ENCODE measurements at regions not wholly inside any gene's neighbourhood (a gene's known extent, or its start where the extent isn't known, plus 50 kb on each side); places are given as distances from the start of the nearest gene placed in this dataset.

DNA sequence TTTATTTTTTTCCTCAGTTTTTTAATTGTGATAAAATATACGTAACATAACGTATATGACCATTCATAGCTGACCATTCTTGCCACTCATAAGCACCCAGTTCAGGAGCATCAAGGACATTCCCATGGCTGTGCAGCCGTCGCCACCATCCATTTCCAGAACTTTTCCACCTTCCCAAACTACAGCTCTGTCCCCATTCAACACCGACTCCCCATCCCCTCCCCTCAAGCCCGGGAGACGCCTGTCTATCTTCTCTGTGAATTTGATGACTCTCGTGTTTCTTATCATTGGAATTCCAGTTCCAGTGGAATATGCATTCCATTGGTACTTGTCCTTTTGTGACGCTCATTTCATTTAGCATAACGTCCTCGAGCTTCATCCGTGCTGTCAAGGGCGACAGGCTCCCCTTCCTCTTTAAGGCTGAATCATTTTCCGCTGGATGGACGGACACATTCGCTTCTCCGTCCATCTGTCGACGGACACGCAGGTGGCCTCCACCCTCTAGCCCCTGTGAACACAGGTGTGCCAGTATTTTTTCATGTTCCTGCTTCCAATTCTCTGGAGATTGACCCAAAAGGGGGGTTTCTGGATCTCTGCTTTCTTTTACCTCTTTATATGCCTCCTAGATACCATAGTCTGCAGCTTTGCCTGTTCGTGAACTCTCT, 88.1 kb downstream of the YTHDF1 start:
- no peak for DNase-seq (ENCODE audit: low spot score)

DNA sequence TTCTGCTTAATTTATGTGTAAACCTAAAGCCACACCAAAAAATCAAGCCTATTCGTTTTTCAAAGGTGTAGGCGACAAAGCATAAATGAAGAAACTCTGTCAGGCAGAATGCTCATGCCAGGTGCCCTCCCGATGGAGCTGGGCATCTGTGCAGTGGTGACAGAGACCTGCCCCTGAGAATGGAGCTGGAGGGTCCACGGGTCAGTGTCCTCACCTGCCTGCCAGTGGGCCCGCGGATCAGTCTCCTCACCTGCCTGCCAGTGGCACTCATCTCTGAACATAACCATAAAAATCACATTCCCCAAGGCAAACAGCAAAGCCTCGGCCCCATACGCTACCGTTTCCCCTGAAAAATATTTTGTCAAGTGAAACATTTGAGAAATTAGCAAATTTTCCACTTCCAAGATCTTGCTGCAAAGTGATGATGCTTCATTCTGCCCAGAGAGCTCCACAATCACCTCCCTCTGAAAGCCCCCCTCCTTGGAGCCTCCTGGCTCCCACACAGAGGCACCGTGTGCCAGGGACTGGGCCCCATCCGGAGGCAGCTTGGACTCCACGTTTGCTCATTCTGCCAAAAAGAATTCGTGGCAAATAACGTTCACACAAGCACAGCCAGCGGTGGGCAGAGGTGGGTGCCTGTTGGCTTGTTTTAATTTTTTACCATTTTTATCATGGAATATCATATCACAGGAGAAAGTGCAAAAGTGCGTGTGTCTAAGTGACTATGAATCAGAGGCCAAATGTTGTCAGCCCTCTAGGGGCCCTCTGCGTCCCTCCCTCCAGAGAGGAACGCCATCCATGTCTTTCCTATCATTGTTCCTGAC, 88.8 kb downstream of the YTHDF1 start:
- no peak for DNase-seq (ENCODE audit: low spot score)

DNA sequence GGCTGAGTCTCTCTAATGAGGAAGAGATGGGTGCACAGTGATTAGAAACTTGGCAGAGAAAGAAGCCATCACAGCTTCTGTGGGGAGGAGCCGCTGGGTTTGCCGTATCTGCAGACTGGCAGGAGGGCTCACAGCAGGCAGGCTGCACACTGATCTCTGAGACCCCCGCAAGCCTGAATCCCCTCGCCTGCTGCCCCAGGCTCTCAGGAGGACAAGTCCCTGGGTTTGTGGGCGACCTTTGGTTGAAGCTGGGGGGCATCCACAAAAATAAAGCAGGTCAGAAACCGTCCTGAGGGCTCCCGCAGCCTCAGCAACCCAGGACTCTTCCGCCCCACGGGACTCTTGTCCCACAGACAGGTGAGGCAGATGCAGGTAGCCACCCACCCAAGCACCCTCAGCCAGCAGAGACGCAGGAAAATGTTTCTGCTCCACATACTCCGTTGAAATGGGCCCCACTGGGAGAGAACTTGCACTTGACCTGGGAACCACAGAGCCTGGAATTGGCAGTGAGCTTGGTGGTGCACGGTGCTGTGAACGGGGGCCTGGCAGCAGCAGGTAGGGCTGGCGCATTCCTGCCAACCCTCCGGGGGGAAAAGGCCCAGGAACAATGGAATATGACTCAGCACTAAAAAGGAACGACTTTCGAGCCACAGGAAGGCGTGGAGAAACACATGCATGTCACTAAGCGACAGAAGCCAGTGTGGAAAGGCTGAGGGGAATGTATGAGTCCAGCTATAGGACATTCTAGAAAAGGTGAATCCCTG, 89.9 kb downstream of the YTHDF1 start:
- no peak for DNase-seq (ENCODE audit: low spot score)

DNA sequence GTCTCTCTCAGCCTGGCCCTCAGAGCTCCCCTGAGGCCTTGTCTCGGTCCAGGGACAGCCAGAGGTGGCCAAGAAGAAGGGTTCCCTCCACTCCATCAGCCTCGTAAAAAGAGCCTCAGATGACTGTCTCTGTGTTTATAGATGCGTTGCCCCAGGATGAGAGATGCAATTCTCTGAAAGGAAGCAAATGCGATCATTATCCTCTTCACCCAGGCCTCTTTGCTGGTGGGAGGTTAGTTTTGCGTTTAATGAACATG, 90.4 kb downstream of the YTHDF1 start:
- no peak for DNase-seq (ENCODE audit: low spot score)

DNA sequence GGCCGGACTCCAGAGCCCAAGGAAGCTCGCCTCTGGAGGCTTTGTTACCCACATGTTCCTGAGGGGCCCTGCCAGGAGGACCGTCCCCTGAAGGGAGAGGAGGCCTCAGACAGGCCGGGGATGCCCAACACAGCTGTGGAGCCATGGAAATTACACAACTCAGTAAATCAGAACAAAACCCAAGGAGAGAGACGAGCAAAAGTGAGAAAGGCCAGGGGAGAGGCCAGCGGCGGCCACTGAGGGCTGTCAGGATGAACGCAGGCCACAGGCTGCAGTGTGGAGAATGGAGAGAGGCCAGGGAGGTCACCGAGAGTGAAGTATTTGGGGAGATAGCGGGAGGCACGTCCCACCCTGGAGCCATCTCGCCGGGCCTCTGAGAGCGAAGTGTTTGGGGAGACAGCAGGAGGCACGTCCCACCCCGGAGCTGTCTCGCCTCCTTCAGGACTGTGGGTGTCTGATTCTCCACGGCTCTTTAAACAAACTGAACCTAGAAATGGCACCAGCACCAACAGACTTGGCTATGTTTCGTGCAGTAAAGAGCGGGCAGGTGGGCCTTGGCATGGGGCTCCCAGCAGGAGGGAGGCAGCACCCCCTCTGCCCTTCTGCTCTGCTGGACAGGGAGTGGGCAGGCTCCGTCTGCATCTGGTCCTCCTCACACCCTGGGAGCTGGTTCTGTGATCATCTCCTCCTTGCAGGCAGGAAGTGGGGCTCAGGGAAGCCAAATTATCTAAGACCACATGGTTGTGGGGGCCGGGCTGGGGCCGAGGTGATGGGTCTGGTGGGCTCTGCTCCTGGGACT, 91.0 kb downstream of the YTHDF1 start:
- DNase-seq (ENCODE audit: low spot score): no peak

DNA sequence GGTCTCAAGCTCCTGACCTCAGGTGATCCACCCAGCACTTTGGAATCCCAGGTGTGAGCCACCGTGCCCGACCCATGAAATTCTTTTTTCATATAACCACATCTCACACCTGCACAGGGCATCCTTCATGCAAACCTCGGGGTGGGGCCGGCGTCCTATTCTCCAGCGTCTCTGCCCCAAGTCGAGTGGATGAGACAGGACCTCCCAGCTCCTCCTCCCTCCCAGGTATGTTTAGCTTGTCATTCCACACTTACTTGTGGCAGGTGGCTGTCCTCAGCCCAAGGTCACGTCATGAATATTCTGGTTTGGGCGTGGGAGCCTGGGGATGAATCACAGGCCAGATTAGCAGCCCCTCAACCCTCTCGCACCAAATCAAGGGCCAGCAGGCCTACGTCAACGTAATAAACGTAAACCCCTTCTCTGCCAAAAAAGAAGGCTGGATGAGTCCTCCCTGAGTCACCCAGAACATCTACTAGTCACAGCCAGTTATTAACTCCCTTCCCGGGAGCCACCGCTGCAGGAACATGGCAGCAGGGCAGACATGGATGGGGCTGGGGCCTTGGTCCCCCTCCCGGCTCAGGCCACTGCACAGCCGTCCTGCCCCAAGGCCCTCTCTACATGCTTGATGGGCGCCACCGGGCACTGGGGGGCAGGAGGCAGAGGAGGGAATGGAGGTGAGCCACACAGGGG, 91.7 kb downstream of the YTHDF1 start:
- DNase-seq (ENCODE audit: low spot score): no peak

DNA sequence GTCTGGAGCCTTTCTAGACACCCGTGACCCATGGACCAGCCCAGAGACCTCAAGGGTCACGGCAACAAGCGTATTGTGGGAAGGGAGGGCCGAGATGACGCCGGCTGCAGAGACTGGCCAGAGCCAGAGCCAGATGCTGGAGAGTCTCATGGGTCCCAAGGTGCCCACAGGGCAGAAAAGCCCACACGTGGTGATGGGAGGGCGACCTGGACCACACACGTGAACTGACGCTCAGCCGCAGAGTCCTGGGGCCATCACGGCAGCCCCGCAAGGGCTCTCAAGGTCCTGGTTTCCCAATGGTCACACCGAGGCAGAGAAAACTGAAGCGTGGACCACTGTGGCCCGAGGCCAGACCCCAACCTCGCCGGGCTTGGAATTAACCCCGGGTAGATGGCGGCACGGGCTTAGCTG, 92.6 kb downstream of the YTHDF1 start:
- no peak for DNase-seq (ENCODE audit: low spot score)

DNA sequence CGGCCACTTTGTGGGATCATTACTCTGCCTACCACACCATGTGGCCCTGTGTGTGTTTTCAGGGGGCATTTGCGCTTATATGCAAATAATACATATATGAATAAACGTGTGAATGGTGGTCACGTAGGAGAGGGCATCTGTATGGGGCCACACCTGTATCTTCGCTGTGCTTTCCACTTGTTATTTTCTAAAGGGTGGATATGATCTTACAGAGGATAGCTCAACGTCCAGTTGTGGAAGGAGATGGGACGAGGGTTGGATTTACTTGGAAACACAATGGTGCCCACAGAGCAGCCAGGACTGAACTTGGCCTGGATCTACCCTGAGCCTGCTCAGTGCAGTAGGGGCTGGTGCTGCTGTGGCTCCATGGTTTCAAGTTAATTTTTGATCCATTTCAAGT, 93.3 kb downstream of the YTHDF1 start:
- no peak for DNase-seq (ENCODE audit: low spot score)

DNA sequence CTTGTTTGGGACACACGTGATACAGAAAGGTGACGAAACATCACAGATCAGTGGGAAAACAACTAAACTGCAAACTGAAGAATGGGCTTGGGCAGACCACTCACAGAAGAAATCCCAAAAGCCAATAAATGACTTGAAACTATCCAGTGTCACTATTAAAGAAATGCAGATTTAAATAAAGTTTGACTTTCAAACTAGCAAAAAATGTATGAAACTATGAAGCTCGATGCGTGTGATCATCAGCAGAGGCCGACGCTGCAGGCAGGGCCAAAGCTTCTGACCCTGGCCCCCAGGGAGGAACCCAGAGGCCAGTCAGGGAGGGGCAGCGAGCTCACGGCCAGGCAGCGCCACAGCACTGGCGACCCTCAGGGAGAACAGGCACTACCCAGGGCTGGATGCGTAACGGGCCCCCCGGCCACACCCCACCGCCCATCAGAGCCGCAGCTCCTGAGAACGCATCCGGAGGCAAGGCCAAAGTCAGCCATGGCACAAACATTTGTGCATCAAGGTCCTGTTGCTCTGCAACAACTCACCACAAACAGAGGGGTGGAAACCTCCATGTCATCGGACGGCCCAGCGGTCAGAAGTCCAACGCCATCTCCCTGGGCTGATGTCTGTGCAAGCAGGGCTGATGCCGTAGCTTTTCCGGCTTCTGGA, 94.1 kb downstream of the YTHDF1 start:
- DNase-seq (ENCODE audit: low spot score): no peak

DNA sequence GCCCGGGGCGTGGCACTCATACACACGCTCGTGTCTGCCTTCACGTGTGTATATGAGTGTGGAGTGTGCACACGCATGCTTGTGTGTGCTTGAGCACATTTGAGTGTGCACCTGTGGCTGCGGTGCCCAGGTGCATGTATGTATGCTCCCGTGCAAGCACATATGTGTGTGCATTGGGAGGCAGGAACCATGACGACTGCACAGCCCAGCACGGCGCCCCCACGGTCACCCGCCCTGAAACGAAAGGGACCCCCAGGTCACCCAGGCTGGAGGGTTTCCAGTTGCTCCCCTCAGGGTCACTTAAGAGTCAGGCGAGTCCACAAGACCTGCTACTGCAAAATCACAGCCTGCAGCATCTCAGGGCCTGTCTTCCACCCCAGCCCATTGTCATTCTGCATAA, 94.7 kb downstream of the YTHDF1 start:
- no peak for DNase-seq (ENCODE audit: low spot score)

DNA sequence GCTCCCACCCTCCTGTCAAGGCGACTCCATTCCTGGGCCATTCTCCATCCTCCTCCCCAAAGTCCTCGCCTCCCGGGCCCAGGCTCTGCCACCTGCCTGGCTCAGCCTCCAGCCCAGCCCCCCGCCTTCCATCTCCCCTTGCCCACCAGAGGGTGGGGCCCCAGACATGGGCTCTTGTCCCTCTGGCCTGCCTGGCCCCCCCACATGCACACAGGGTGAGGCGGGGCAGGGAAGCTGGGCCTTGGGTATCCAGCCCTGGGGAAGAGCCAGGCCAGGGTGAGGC, 95.2 kb downstream of the YTHDF1 start:
- DNase-seq (ENCODE audit: low spot score): no peak

DNA sequence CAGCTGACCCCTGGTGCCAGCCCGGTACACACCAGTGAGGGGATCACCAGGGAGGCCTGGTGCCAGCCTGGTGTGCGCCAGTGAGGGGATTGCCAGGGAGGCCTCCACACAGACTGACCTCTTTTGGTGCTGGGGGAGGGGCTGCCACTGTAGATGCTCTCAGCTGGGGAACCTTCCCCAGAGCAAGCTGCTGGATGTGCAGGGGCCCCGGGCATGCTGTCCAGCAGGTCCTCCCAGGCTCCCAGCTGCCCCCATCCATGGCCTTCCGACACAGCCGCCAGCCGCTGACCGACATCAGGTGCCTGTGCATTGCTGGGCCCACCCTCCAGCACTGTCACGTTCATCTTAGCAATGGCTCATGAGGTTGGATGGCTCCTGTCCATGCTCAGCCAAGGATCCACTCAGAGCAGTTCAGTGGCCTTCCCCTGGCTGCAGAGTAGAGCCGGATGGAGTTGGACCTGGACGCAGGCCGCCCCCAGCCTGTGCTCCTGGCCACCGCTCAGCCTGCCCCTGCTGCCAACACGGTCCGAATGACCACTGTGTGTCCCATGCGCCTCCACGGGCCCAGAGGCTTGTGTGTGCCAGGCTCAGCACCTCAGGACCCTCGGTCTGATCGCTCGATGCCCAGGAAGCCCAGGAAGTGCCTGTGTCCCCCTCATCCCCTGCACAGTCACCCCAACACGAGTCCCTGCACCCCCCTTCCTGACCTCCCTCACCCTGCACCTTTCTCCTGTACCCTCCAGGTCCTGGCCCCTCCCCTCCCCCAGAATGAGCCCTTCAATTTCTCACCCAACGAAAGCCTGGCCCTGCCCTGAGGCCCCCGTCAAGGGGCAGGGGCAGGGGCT, 95.7 kb downstream of the YTHDF1 start:
- no peak for DNase-seq (ENCODE audit: low spot score)

DNA sequence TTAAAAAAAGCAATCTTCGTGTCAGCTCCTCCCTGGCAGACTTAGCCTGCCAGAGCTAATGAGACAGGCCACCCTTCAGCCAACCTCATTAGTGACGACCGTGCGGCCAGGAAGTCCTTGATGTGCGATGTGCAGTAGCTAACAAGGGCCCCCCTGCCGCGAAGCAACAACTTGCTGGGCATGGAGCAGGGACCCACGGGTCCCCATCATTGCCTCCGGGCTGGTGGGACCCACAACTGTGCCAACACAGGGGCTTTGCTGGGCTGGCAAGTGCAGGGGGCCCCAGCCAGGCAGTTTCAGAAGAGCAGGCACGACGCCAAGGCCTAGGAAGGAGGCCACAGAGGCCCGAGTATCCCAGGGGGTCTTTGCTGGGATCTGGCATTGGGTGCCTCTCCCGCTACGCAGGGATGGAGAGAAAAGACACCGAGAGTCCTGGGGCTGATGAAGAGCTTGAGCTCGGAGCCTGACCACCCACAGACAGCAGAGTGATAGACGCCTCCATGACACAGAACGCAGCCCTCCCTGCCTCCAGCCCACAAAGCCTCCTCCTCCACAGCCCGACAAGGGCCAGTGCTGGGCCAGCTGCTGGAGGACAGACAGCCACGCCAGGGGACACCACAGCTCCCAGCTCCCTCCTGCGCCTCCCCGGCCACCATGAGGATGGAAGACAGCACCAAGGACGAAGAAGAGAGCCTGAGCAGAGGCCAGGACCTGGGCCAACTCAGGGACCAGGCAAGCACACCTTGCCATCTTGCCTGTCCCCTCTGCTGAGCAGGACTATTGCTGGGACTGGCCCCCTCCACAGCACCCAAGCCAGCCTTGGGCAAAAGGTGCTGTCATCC, 96.6 kb downstream of the YTHDF1 start:
- DNase-seq (ENCODE audit: low spot score): no peak

DNA sequence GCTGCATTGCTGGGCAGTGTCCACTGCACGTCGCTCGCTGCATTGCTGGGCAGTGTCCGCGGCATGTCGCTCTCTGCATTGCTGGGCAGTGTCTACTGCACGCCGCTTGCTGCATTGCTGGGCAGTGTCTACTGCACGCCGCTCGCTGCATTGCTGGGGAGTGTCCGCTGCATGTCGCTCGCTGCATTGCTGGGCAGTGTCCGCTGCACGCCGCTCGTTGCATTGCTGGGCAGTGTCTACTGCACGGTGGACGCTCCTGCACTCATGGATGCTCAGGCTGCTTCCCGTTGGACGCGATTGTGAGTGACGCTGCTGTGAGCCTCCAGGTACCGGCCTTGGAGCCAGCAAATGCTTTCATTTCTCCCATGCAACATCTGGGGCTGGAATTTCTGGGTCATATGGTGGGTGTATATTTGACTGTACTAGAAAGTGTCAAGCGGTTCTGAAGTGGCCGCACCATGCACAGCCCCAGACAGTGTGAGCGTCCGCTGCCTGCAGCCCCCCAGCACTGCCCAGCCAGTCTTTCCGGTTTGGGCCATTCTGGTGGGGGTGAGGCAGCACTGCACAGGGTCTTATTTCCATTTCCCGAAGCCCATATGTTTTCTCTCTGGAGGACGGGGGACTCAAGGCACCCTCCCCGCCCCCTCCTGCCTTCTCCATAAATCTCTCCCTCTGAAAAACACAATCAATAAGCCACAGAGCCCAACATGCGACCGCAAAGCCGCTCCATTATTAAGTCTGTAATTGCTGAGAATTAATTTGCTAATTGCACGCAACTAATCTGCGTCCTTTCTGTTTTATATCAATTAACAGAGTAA, 97.4 kb downstream of the YTHDF1 start:
- DNase-seq (ENCODE audit: low spot score): no peak

DNA sequence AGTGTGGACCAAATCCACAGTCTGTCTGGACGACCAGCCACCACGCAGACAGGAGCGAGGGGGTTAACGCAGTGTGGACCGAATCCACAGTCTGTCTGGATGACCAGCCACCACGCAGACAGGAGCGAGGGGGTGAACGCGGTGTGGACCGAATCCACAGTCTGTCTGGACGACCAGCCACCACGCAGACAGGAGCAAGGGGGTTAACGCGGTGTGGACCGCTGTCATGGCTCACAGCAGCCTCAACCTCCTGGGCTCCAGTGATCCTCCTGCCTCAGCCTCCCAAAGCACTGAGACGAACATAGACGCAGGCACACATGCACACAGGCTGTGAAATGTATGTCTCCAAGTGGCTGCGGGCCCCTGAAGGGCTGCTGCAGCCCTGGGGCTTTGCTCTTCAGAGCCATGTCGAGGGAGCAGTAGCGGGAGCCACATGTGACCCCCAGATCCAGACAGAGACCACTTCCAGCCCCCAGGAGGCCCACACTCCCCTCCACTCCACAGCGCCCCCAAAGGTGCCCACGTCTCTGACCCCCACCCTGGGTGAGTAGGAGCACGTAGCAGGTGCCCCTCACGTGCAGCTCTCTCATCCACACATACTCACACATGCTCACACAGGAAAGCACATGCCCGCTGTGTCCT, 98.1 kb downstream of the YTHDF1 start:
- DNase-seq (ENCODE audit: low spot score): no peak

DNA sequence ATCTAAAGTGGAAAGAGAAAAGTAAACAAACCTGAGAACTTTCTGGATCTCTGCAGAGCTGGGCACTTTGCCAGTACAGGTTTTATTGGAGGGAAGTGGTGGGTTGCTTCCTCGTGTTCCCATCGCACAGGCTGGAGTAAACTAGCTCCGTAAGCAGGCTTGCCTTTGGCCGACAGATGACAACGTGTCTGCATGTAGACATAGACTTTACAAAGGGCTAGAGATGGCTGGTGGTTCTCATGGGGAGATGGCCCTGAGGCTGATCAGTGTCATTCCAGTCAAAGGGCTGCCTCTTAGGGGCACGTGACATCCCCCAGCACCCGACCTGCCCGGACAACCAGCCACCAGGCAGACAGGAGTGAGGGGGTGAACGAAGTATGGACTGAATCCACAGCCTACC, 98.8 kb downstream of the YTHDF1 start:
- no peak for DNase-seq (ENCODE audit: low spot score)

DNA sequence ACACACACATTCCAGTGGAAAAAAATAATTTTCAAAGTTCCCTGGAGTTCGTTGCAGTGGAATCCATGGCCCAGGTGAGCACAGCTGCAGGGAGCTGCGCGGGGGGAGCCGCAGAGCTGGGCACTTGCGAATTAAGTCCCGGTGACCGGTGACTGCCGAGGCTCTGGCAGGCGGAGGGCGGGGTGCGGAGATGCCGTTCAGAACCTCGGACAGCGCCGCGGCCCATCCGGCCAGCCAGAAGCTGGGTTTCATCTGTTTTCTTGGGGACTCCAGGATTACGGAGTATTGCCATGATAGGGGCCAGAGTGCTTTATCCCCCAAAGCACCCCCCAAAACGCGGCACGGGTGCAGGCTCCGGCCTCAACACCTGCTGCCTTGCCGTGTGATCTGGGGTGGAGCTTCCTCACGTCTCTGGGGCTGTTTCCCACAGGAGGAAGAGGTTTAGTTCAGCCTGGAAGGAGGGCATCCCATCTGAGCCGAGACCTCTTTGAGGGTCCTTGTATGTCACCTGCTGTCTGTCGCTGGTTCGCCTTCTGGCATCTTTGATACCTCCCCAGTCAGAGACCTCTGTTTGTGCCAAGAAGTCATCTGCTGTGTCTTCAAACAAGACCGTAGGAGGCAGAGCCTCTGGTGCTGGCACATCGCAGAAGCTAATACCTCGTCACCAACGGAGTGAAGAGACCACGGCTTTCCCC, 99.4 kb downstream of the YTHDF1 start:
- no peak for DNase-seq (ENCODE audit: low spot score)
